ENCODE measurements at regions not wholly inside any gene's neighbourhood (a gene's known extent, or its start where the extent isn't known, plus 50 kb on each side); places are given as distances from the start of the nearest gene placed in this dataset.

- no peak for DNase-seq (ENCODE audit: low spot score)
- intact Hi-C loops (cut with DNase I), result no loop called here
Observed at GRCh38 chr3:194827486-194827885, 141.8 kb downstream of the FAM43A start.

- DNase-seq (ENCODE audit: low spot score), result no peak
- intact Hi-C loops (cut with DNase I), result no loop called here
Observed at GRCh38 chr3:194828116-194828515, 142.4 kb downstream of the FAM43A start.

DNA sequence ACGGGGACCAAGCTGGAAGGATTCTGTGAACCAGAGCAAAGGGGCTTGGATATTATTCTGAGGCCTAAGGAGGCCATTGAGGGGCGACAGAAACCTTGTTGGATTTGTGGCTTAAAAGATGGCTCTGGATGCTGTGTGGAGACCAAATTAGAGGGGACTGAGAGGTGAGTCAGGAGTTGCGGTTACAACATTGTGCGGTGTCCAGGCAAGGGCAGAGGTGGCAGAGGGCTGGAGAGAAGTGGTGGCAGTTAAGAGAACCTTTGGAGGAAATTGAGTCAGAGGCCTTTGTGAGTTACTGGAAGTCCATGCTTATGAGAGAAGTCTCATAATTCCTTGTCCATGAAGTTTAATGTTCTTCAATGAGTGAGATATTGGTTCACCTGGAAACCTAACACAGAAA is 143.2 kb downstream of the FAM43A start:
- no peak for DNase-seq (ENCODE audit: low spot score)
- intact Hi-C loops (cut with DNase I), result no loop called here

GRCh38 chr3:194830401-194830800 is 144.7 kb downstream of the FAM43A start:
- no peak for DNase-seq (ENCODE audit: low spot score)
- intact Hi-C loops (cut with DNase I), result no loop called here

GRCh38 chr3:194830978-194831377 is 145.3 kb downstream of the FAM43A start:
- intact Hi-C loops (cut with DNase I), result no loop called here
- no peak for DNase-seq (ENCODE audit: low spot score)

DNA sequence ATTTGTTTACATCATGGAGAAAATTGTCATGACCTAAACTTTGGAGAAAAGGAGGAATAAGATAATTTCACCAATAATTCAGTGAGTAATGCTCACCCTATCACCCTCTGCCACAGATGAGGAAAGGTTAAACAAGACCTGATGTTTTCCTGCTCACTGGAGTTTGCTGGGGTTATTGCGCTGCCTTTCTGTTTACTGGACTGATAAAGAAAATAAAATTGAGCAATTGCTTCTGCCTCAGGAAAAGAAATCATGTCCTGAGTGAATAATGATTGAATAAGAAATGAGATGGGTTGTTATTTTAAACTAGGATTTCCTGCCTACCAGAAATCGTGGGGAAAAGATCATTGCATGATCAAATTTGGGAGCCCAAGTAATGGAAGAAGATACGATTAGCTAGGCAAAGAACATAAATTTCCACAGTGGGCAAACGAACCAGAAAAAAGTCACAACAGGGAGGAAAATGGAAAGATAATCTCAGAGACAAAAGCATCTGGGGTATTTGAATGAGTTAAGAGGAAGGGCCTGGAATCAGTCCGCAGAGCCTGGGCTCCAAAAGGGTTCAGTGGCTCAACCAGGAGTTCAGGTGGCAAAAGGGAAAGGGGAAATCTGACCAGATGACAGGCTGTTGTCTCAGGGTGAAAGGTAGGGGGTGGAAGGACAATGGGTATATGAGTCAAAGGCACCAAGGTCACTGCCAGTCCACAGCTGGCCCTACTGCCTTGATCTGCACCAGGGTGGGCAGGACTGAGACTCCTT is 146.8 kb downstream of the FAM43A start:
- no peak for DNase-seq (ENCODE audit: low spot score)

DNA sequence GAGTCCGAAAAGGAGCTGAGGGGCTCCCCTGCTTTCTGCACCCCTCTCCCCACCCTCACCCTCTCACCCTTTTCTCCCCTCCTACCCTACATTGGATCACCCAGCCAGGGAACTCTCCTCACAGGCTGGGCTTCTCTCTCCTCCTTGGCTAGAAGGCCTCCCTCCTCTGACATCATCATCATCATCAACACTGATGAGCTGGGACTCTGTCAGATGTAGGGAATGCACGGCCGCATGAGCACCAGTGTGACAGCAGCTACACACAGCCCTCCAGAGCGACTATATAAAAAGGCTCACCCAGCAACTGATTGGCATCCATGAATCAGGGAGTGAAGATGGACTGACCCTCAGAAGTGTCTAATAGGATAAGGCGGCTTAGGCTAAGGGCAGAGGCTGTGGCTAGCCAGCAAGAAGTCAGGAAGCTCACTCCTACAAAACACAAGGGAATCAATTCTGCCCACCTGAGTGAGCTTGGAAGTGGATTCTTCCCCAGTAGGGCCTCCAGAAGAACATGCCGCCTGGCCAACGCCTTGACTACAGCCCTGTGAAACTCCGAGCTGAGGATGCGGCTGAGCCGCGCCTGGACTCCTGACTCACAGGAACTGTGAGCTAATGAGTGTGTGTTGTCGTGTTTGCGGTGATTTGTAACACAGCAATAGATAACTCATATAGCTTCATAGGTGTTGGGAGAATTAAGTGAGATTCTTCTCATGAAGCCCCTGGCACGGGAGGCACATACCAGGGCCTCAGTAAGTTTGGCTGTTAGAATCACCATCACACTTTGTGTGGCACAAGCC is 147.6 kb downstream of the FAM43A start:
- no peak for DNase-seq (ENCODE audit: low spot score)
- intact Hi-C loops (cut with DNase I), result no loop called here

More for the DNA sequence above, 146.8 kb downstream of the FAM43A start:
- intact Hi-C loops (cut with DNase I), result no loop called here

DNA sequence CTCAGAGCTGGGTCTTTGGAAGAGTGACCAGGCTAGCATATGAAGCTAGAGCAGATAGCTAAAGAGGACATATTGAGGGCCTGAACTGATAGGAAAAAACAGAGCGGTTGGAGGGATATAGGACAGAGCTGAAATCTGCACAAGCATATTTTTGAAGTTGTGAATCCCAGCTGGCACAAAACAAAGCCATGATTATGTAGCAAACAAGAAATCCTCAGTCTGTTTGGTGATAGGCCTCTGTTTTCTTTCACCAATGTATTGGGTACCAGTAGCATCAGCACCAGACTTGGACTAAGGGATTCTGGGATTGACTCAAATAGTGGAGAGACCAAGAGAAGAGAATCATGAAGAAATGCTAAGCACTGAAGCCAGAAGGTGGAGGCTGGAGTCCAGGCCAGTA is 151.0 kb downstream of the FAM43A start:
- intact Hi-C loops (cut with DNase I), result no loop called here
- DNase-seq (ENCODE audit: low spot score), result no peak

DNA sequence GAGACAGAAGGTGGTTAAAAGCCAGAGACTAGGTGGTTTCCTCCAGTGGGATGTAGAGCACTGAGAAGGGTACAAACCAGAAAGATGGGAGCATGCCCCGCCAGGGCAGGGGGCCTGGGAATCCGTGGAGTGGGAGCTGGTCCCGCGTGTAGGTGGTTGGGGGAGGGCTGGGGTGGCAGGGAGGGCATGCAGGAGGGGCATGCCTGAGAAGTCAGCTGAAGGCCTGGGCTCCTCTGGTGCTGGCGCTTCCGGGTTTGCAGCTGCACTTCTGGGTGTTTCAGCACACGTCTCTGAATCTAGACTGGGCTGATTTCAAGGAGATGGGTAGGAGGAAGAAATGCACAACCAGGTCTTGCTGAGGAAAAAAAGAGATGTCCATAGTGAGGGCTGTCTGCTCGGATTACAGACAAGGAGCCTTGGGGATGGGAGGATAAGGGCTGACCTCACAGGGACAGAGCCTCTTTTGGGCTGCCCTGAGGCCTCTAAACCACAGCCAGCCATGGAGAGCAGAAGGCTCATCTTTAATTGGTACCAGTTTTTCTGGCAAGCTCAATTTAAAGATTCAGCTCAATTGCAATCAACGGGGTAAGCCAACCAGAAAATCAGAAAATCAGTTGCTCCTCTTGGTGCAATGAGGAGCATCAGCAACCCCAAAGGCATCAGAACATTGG is 151.9 kb downstream of the FAM43A start:
- intact Hi-C loops (cut with DNase I), result no loop called here
- no peak for DNase-seq (ENCODE audit: low spot score)

GRCh38 chr3:194838236-194838635 is 152.6 kb downstream of the FAM43A start:
- intact Hi-C loops (cut with DNase I), result no loop called here
- no peak for DNase-seq (ENCODE audit: low spot score)

- DNase-seq (ENCODE audit: low spot score), result no peak
- intact Hi-C loops (cut with DNase I), result no loop called here
Observed at GRCh38 chr3:194840661-194841514, 155.2 kb downstream of the FAM43A start.

- intact Hi-C loops (cut with DNase I), result no loop called here
- DNase-seq (ENCODE audit: low spot score), result no peak
Observed at GRCh38 chr3:194841515-194841841, 155.8 kb downstream of the FAM43A start.

DNA sequence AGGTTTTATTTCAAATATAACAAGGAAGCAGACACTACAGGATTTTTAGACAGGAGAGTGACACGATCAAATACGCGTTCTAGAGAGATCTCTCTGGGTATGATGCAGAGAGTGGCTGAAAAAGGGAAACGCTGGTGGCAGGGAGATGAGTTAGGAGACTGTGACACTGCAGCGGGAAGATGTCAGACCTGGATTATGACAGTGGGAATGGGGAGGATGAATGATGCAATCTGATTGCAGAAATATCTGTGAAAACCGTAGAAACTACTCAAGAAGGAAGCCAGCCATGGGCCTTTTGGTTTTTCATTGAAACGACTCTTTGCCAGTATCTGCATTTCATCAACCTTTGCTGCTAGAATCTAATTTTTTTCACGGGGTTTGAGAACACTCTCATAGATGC is 157.9 kb downstream of the FAM43A start:
- intact Hi-C loops (cut with DNase I), result no loop called here
- no peak for DNase-seq (ENCODE audit: low spot score)

DNA sequence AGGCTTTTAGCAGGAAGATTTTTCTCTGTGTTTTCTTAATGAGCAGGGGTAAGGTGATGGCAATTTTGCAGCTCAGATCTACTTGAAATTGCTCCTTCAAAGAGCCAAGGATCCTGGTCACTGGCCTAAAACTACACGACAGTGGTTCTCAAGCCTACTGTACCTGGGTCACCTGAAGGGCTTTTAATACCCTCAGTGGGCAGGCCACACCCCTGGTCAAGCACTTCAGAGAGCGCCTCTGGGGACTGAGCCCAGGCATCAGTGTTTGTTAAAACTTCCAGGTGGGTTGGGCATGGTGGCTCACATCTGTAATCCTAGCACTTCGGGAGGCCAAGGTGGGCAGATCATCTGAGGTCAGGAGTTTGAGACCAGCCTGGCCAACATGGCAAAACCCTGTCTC is 158.4 kb downstream of the FAM43A start:
- intact Hi-C loops (cut with DNase I), result no loop called here
- no peak for DNase-seq (ENCODE audit: low spot score)

- intact Hi-C loops (cut with DNase I), result no loop called here
- DNase-seq (ENCODE audit: low spot score), result no peak
Observed at GRCh38 chr3:194849166-194849875, 163.6 kb downstream of the FAM43A start.

GRCh38 chr3:194851254-194851653 is 165.6 kb downstream of the FAM43A start:
- intact Hi-C loops (cut with DNase I), result no loop called here
- DNase-seq (ENCODE audit: low spot score), result no peak

- intact Hi-C loops (cut with DNase I), result no loop called here
- DNase-seq (ENCODE audit: low spot score), result no peak
Observed at GRCh38 chr3:194851941-194852340, 166.3 kb downstream of the FAM43A start.

- intact Hi-C loops (cut with DNase I), result no loop called here
- DNase-seq (ENCODE audit: low spot score), result no peak
Observed at GRCh38 chr3:194852345-194852744, 166.7 kb downstream of the FAM43A start.

DNA sequence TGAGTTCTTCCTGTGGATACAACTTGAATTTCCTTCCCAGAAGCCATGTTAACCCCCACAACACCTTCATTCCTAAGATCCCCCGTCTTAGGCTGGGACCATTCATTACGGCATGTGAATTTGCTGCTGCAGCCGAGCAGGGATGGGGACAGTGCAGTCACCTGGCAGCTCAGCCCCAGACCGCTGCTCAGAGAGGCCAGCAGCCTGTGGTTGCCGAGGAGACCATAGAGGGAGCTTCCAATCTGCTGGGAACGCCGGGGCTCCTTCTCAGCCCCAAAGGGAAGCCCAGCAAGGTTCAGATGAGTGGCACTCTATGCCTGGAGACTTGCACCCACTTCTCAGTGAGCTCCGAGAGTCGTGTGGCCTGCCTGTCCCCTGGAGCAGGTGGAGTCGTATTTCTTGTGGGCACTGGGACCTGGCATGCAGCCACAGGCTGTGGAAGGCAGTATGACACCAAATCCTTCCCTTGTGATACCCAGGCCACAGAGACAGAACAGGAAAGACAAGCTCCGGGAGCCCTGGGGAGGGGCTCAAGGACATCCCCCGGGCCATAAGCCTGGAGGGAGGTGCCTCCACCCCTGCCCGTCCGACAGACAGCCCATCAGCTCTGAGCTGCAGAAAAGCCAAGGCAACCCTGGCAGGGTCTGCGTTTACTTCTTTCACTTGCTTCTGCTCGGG is 167.3 kb downstream of the FAM43A start:
- intact Hi-C loops (cut with DNase I), result no loop called here
- no peak for DNase-seq (ENCODE audit: low spot score)
